Stimulated activated CD4-positive, alpha-beta T cell treated with anti-CD3 and anti-CD28 coated beads, Interleukin-4, amount 100 ng/mL, for 24 hours (primary cell): ENCODE measurements at regions not wholly inside any gene's neighbourhood (a gene's known extent, or its start where the extent isn't known, plus 50 kb on each side); places are given as distances from the start of the nearest gene placed in this dataset.
"Not testable (repeated sequence)": the region's sequence is repeated elsewhere in the genome, so short reads cannot be mapped to it uniquely, and the experiment has no call there.

Source experiments
- DNase-seq: peaks from one replicate; pipeline ENCODE4 v3.0.0-alpha.2; 2020

DNA sequence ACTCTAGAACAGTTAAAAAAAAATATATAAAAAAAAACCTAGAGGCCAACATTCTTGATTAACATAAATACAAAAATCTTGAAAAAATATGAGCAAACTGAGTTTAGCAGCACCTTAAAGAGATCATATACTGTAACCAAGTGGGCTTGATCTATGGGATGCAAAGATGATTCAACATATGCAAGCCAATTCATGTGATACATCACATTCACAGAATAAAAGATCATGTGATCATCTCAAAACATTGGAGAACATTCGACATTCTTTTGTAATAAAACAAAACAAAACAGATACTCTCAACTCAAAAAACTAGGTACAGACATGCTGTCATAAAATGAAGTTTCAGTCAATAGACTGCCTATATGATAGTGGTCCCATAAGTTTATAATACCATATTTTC is 165.4 kb upstream of the NDST4 start:
- DNase-seq = no peak

DNA sequence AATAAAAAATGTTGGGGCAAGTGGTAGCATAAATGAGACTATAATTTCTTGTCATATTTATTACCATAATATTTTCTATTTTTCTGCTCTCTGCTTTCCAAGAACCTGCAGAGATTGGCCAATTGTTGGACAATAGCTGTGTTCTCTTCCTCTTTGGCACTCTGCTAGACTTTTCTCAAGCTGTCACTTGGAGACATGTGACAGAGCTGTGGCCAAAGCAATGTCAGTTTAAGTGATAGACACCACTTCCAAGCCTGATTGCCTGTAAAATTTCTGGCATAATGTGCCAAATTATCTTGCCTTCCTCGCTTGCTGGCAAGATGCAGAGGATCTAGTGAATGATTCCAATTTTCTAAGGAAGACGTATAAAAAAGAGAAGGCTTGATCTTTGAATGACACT is 162.2 kb upstream of the NDST4 start:
- no peak for DNase-seq

DNA sequence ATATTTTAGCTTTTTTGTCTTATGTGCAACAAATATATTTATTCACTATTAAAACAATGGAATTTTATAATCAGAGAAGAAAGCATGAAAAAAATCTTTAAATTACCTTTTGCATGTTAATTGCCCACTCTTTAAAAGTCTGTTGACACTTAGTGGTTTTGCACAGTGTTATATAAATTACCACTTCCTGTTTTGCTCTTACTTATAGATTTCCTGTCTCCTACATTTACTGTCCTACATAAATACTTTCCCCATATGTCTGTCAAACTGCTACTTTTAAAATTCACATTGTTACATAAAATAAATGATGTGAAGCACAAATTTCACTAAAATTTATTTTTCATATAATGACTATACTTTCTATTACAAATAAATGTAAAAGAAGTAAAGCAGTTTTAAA is 161.1 kb upstream of the NDST4 start:
- no peak for DNase-seq

DNA sequence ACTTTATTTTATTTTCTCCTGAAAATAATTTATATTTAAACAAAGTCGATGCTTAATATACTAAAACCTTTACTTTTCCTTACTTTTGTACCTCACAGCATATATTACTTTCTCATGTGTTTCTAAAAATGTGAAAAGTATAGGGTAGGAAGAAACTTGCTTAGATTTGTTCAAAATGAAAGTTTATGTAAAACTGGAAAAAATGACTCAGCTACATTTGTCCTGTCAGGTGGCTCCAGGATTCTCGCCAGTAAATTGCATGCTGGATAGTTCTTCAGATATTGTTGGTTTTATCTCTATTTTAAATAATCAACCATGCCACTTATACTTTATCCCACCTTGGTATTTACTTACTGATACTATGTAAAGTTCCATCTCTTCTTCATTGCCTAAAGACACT is 159.2 kb upstream of the NDST4 start:
- DNase-seq = no peak

DNA sequence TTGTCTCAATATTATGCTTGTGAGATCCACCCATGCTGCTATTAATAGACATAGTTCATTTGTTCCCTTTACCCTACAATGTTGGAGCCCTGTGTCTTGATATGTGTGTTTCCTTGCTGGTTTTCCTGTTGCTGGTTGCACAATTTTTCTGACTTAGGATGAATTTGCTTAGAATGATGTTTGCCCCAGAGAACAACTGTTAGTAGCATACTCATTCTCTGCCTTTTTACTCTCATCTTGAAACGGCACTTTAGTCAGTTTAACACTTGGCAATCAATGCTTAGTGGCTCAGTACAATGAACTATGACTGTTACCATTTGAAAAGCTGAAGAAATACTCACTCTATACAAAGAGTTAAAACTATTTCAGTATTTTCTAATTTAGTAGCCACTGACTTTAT is 158.8 kb upstream of the NDST4 start:
- no peak for DNase-seq

DNA sequence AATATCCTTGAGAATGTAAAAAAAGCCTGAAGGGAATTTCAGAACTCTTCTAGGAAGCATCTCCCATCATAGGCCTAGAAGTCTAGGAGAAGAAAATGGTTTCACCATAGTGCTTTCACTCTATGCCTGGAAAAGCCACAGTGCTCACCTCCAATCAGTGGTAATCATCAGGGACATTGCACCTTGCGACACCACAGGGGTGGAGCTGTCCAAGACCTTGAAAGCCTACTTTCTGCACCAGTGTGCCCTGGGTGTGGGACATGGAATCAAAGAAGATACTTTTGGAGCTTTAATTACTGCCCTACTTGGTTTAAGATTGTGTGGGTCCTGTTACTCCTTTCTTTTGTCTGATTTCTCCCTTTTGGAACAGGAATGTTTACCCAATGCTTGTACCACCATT is 146.8 kb upstream of the NDST4 start:
- no peak for DNase-seq

DNA sequence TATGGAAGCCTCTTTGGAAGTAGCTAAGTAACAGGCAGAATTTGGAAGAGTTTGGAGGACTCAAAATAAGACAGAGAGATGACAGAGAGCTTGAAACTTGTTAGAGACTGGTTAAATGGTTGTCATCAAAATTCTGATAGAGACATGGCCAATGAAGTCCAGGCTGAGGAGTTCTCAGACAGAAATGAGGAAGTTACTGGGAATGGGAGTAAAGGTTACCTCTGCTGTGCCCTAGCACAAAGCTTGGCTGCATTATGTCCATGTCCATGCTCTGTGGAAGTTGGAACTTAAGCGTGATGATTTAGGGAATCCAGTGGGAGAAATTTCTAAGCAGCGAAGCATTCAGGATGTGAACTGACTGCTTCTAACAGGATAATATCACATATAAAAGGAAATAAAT is 146.2 kb upstream of the NDST4 start:
- no peak for DNase-seq

DNA sequence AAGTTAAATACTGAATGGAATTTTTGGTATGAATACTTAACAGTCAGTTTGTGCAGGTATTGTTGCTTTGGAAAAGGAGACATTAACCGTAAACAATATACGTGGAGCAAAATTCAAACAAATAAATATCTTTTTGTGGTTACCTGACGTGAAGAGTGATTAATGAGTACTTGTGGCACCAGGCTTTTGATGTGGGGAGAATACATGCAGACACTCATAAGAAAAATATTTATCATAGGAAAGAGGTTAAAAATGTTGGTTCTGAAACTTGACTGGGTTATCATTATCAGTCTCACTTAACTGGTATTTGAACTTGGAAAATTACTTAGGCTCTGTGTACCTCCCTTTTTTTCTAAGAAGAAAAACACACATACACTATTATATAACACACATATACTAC is 136.4 kb upstream of the NDST4 start:
- DNase-seq = no peak

DNA sequence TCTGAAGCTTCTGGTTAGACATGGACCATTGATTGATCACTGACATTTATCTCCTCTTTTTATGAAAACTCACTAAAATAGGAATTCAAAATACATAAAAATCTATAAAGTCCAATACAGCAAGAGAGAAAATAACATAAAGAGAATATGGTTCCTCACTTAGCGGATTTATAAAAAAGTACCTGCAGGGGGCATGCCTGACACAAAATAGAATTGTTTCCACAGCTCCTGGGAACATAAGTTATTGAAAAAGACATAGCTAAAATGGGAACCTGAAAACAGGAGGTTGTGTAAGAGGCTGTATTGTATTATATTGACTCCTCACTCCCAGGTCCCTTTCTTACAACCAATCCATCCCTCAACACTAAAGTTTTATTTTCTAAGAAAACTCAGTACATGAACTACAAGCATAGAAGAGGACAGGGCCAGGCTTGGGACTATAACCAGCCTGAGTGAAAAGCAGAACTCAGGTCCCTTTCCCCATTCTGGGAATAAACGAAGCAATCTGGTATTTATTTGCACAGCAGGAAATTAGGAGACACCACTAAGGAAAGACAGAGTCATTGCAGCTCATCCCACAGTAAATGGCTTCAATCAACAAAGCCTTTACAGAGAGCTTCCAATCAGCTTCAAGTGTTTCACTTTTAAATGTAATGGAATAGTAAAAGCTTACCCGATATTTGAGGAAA is 121.1 kb upstream of the NDST4 start:
- DNase-seq = no peak

DNA sequence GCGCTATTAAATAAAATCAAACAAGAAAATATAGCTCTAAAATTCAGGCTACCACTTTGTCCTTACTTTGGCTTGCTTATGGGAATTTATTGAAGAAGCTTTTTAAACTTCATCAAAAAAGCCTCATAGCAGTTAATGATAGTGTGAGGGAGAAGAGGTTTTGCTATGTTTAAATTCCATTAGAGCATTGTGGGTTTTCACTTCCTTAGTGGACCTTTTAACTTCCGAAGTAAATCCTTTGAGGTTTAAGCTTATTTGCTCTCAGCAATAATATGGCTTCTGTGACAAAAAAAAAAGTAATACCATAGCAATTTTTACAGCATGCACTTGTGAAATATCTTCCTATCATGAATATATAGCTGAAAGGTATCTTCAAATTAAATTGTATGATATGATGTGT is 120.2 kb upstream of the NDST4 start:
- DNase-seq = no peak

DNA sequence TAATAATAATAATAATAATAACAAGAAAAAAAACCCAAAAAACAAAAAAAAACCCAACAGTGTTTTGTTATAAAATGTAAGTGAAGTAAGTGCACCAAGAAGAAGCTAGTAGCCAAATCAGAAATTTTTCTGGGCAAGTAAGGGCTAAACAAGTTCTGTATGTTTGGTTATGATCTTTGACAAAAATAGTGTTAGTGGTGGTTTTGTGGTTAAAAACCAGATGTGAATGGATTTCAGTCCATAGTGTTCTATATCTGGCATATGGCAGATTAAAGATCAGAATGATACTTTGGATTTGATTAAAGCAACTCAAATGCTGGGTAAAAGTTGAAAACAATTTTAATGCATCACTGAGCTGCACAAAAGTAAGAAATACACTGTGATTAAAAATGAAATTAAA is 116.5 kb upstream of the NDST4 start:
- DNase-seq = no peak

DNA sequence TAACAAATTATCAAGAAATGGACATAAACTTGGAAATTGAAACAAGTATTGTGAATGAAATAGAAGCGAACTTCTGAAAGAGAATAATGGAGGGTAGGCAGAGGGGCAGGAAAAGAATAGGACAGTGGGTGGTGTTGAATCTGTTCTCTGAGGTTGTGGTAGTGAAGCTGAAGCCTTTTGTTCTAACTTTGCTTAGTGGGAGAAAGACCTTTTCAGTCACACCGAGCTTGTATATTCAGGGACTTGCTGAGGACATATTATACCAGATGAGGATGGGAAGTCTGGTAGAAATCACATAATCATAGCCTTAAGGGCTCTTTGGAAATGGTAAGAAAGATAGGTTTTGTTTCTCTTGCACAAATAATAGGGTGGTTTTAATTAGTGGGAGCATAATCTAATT is 115.4 kb upstream of the NDST4 start:
- no peak for DNase-seq

DNA sequence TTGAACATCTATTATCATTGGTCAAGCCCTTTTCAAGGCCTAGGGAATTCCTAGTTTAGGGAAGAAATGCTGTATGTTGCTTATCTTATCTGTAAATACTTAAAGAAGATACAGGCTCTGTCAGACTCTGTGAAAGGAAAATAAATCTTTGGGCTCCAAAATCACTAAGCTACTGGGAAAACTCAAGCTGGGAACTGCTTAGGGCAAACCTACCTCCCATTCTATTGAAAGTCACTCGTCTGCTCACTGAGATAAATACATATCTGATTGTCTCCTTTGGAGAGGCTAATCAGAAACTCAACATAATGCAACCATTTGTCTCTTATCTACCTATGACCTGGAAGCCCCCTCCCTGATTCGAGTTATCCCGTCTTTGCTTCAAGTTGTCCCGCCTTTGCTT is 108.6 kb upstream of the NDST4 start:
- no peak for DNase-seq

DNA sequence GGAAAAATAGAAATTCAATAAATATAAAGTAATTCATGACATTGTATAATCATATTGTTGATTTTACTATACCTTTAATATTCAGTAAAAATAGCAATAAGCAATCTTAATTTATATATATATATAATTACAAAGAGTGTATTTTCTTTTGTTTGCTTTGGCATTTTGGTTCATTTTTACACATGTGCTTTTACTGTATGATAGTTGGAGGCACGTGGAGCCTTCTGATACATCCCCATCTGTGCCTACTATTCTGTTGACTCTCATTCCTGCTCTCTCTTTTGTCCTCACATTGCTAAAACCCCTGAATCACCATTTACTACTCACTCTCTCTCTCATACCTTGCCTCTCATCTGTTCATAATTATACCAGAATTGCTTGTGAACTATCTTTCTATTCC is 106.4 kb upstream of the NDST4 start:
- DNase-seq = no peak

DNA sequence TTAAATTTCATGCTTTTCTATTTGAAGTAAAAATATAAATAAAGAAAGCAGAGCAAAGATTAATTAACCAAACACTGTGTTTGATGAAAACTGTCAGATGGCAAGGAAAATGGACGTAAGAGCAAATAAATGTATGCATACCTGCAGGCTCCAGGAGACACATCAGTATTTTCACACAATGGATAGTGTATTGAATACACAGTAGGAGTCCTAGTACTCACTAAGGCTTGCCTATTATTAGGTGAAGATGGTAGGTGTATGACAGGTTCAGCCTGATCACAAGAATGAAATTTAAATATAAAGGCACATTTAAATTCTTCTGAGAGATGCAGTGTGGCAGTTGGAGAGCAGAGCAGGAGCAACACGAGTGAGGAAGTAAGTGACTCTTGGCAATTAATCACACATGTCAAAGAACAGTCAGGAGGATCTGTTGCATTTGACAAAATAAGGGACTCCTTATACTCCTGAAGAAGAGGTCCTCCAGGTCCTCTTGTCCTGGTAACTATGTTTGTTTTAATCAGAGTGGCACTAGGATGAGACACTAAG is 106.0 kb upstream of the NDST4 start:
- no peak for DNase-seq

DNA sequence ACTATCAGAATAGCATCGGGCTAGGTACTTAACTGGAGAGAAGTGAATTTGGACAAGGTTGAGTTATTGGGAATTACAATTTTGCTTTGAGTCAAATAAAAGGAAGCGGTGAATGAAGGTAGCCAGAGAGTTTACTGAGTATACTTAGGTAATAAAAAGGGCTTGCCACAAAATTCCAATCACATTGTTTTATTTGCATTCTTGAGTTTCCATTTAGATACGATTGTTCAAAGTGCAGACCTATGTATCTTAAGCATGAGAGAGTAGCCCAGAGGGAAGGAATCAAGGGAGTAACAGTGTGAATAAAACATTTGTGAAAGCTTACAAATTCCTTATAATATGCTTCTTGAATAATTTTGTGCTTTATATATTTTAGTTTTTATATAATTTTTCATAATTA is 102.5 kb upstream of the NDST4 start:
- DNase-seq = no peak

DNA sequence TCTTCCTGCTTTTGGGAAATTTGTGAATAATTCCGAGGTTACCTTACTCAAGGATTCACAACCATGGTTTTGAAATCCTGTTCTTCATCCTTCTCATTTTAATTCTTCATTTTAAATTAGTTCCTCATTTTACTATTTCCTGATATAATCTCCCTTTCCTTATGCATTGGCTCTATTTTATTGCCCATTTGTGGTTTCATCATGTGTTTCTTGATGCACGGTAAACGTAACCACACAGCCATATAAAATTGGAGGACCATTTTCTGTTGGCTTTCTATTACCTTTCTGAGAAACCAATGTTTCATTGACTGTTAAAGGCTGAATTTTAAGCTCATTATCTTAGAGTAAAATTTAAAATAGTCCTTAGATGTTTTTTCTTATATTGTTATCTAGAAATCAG is 100.3 kb upstream of the NDST4 start:
- DNase-seq = no peak

DNA sequence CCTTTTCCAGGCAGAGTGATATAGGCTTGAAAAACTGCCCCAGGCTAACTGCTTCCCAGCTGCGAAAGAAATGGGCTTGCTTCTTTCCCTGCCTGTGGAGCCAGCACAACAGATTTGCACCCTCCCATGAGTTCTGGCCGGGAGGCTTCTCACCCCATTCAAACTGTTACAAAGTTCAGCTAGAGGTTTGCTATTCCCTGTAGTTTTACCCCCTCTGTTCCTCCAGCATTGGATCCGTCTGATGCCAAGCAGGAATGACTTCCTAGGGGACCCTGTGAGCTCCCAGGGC is 87.6 kb upstream of the NDST4 start:
- no peak for DNase-seq

DNA sequence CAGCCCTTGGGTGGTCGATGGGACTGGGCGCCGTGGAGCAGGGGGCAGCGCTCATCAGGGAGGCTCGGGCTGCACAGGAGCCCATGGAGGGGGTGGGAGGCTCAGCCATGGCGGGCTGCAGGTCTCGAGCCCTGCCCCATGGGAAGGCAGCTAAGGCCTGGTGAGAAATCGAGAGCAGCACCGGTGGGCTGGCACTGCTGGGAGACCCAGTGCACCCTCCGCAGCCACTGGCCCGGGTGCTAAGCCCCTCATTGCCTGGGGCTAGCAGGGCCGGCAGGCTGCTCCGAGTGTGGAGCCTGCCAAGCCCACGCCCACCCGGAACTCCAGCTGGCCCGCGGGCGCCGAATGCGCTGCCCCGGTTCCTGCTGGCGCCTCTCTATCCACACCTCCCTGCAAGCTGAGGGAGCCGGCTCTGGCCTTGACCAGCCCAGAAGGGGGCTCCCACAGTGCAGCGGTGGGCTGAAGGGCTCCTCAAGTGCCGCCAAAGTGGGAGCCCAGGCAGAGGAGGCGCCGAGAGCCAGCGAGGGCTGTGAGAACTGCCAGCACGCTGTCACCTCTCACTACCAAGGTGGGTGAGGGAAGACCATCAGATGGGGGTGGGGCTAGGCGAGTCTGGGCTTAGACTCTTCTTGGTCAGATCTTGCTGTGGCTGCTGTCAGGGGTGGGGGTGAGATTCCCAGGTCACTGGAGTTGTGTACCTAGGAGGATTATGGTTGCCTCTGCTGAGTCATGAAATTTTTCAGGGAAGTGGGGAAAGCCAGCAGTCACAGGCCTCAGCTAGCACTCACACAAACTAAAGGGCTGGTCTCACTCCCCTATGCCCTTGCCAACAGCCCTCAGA is 87.0 kb upstream of the NDST4 start:
- not testable (repeated sequence) for DNase-seq

DNA sequence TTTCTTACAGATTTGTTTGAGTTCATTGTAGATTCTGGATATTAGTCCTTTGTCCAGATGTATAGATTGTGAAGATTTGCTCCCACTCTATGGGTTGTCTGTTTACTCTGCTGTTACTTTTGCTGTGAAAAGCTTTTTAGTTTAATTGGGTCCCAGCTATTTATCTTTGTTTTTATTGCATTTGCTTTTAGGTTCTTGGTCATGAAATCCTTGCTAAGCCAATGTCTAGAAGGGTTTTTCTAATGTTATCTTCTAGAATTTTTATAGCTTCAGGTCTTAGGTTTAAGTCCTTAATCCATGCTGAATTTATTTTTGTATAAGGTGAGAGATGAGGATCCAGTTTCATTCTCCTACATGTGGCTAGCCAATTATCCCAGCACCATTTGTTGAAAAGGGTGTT is 81.2 kb upstream of the NDST4 start:
- not testable (repeated sequence) for DNase-seq

DNA sequence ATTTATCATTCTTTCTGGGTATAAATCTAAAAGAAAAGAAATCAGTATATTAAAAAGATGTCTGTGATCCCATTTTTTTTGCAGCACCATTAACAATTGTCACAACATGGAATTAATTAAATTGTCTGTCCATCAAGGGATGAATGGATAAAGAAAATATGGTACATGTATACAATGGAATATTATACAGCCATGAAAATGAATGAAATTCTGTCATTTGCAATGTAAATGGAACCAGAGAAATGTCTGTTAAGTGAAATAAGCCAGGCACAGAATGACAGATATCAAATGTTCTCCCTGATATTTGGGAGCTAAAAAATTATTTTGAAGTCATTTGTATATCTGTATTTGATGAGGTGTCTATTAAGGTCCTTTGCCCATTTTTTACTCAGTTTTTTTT is 77.1 kb upstream of the NDST4 start:
- DNase-seq = no peak

DNA sequence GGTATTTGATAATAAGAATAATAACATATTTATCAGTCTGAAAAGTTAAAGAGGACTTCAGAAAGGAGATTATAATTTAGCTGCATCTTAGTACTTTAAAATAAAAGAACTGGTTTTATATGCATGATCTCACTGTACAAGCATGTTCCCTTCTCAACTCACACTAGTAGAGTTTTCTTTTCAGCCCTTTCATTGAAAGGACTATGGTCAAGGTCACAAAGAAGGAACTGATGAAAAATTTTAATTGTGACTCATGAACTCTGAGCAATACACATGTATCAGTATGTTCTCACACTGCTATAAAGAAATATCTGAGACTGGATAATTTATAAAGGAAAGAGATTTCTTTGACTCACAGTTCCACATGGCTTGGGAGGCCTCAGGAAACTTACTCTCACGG is 73.7 kb upstream of the NDST4 start:
- no peak for DNase-seq

DNA sequence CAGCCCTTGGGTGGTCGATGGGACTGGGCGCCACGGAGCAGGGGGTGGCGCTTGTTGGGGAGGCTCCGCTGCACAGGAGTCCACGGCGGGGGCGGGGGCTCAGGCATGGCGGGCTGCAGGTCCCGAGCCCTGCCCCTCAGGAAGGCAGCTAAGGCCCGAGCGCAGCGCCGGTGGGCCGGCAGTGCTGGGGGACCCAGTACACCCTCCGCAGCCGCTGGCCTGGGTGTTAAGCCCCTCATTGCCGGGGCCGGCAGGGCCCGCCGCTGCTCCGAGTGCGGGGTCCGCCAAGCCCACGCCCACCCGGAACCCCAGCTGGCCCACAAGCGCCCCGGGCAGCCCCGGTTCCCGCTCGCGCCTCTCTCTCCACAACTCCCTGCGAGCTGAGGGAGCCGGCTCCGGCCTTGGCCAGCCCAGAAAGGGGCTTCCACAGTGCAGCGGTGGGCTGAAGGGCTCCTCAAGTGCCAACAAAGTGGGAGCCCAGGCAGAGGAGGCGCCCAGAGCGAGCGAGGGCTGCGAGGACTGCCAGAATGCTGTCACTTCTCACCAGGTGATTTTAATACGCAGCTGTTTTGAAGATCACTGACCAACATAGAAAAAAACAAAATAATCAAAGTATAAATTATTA is 66.1 kb upstream of the NDST4 start:
- not testable (repeated sequence) for DNase-seq

DNA sequence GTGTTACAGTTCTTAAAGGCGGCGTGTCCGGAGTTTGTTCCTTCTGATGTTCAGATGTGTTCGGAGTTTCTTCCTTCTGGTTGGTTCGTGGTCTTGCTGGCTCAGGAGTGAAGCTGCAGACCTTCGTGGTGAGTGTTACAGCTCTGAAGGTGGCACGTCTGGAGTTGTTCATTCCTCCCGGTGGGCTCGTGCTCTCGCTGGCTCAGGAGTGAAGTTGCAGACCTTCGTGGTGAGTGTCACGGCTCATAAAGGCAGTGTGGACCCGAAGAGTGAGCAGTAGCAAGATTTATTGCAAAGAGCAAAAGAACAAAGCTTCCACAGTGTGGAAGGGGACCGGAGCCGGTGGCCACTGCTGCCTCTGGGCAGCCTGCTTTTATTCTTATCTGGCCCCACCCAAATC is 65.3 kb upstream of the NDST4 start:
- not testable (repeated sequence) for DNase-seq
